Mesothelial cell of epicardium (in vitro differentiated cells): ENCODE measurements at regions not wholly inside any gene's neighbourhood (a gene's known extent, or its start where the extent isn't known, plus 50 kb on each side); places are given as distances from the start of the nearest gene placed in this dataset.

Experiments
- DNase-seq, 2 experiments: peaks; one replicate each; pipeline ENCODE4 v3.0.0; 2021; ENCODE audit warnings: low spot score in 2 of 2; ENCODE audit not compliant: unreplicated experiment in 2 of 2
- H3K27ac Mint-ChIP-seq: 2 replicates; pipeline ENCODE4 v1.8.0; 2021; ENCODE audit warnings: mixed read lengths
- H3K27me3 Mint-ChIP-seq: 2 replicates; pipeline ENCODE4 v1.8.0; 2021; ENCODE audit warnings: low read depth, mixed read lengths
- H3K36me3 Mint-ChIP-seq: 2 replicates; pipeline ENCODE4 v1.8.0; 2021; ENCODE audit warnings: mixed read lengths
- H3K4me1 Mint-ChIP-seq: 2 replicates; pipeline ENCODE4 v1.8.0; 2021; ENCODE audit warnings: mixed read lengths
- H3K4me3 Mint-ChIP-seq: 2 replicates; pipeline ENCODE4 v1.8.0; 2021; ENCODE audit warnings: mild to moderate bottlenecking, moderate library complexity, mixed read lengths
- H3K9me3 Mint-ChIP-seq: 2 replicates; pipeline ENCODE4 v1.8.0; 2021; ENCODE audit warnings: mixed read lengths
- CTCF ChIP-seq: fragments of 200-600 bp; sonication (generic); IDR thresholded peaks from one replicate; pipeline ENCODE4 v1.5.0; 2021; ENCODE audit warnings: antibody characterized with exemption; ENCODE audit not compliant: unreplicated experiment

- H3K27me3 Mint-ChIP-seq = no peaks in the 10 kb centered on the region
- peaks cover 4% of the 10 kb centered on the region for H3K4me1 Mint-ChIP-seq
- TF ChIP-seq CTCF = no peak
- no peaks in the 10 kb centered on the region for H3K36me3 Mint-ChIP-seq
- DNase-seq = no peak
- H3K4me3 Mint-ChIP-seq = no peak overlapping the region
- no peak overlapping the region for H3K27ac Mint-ChIP-seq
- peaks cover 6% of the 10 kb centered on the region for H3K9me3 Mint-ChIP-seq
These were observed 631.9 kb downstream of the PLPP3 start for GRCh38 chr1:55947446-55947845.

GRCh38 chr1:55943721-55944435 is 635.5 kb downstream of the PLPP3 start:
- no peak overlapping the region for H3K4me3 Mint-ChIP-seq
- H3K9me3 Mint-ChIP-seq = no peaks in the 10 kb centered on the region
- TF ChIP-seq CTCF = no peak
- peaks cover 4% of the 10 kb centered on the region for H3K4me1 Mint-ChIP-seq
- H3K27me3 Mint-ChIP-seq = no peaks in the 10 kb centered on the region
- H3K36me3 Mint-ChIP-seq = no peaks in the 10 kb centered on the region
- no peak for DNase-seq
- peak overlapping the region; percentile 7 for H3K27ac Mint-ChIP-seq

GRCh38 chr1:55943012-55943411 is 636.4 kb downstream of the PLPP3 start:
- H3K27me3 Mint-ChIP-seq = no peaks in the 10 kb centered on the region
- DNase-seq = no peak
- no peak overlapping the region for H3K4me3 Mint-ChIP-seq
- peaks cover 4% of the 10 kb centered on the region for H3K4me1 Mint-ChIP-seq
- no peak for TF ChIP-seq CTCF
- H3K36me3 Mint-ChIP-seq = no peaks in the 10 kb centered on the region
- H3K9me3 Mint-ChIP-seq = no peaks in the 10 kb centered on the region
- no peak overlapping the region for H3K27ac Mint-ChIP-seq

- peaks cover 4% of the 10 kb centered on the region for H3K4me1 Mint-ChIP-seq
- no peak overlapping the region for H3K27ac Mint-ChIP-seq
- H3K4me3 Mint-ChIP-seq = no peak overlapping the region
- DNase-seq = no peak
- H3K9me3 Mint-ChIP-seq = peaks cover 13% of the 10 kb centered on the region
- no peak for TF ChIP-seq CTCF
- no peaks in the 10 kb centered on the region for H3K27me3 Mint-ChIP-seq
- H3K36me3 Mint-ChIP-seq = no peaks in the 10 kb centered on the region
These were observed 639.5 kb downstream of the PLPP3 start for GRCh38 chr1:55939866-55940265.

GRCh38 chr1:55938861-55939260 is 640.5 kb downstream of the PLPP3 start:
- peaks cover 4% of the 10 kb centered on the region for H3K4me1 Mint-ChIP-seq

More at GRCh38 chr1:55938861-55939260, 640.5 kb downstream of the PLPP3 start:
- Mint-ChIP-seq H3K9me3 (peaks cover 19% of the 10 kb centered on the region), H3K27me3 (no peaks in the 10 kb centered on the region), H3K27ac (no peak overlapping the region), H3K4me3 (no peak overlapping the region), H3K36me3 (no peaks in the 10 kb centered on the region)
- no peak for DNase-seq
- TF ChIP-seq CTCF = no peak
